ENCODE measurements at regions not wholly inside any gene's neighbourhood (a gene's known extent, or its start where the extent isn't known, plus 50 kb on each side); places are given as distances from the start of the nearest gene placed in this dataset.

DNA sequence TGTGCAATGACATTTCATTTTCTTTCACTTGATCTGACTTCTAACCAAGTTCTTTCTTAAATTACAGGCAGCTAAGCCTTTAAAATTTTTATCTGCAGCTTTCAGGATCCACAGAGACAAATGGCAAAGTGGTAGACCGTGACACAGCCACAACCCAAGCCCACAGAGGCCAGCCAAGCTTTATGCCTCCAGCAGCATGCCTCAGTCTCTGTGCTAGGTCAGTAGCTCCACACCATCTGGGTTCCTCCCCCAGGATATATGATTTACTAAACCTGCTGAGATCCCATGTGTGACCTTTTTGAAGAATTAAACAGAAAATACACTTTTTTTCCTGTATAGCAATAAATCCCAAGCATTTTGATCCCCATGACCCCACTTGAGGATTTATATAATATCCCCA, 290.4 kb upstream of the CAND1 start:
- no peak overlapping the region for H3K4me3 ChIP-seq
- WGBS, 2 donors: 55 to 88% methylated on average over 1 of the region's 1 CpG

DNA sequence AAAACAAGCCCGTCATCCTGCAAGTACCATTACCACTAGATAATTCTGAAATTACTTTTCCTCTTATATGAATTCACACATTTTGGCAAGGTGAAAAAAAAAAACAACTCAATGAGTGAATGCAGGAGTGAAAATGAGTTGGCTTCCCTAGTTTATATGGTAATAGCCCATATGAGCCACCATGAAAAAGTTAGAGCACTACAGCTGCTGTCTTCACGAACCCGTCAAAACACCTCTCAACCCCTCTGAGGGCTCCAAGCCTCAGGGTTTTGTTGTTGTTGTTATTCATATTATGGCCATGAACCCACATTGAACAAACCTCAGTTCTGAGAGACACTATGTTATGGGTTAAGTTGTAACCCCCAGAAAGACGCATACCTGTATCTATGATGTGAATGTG, 289.9 kb upstream of the CAND1 start:
- TF ChIP-seq POLR2A (IDR thresholded peaks at IDR 0.05): no peak
- TF ChIP-seq, protein P1, sequence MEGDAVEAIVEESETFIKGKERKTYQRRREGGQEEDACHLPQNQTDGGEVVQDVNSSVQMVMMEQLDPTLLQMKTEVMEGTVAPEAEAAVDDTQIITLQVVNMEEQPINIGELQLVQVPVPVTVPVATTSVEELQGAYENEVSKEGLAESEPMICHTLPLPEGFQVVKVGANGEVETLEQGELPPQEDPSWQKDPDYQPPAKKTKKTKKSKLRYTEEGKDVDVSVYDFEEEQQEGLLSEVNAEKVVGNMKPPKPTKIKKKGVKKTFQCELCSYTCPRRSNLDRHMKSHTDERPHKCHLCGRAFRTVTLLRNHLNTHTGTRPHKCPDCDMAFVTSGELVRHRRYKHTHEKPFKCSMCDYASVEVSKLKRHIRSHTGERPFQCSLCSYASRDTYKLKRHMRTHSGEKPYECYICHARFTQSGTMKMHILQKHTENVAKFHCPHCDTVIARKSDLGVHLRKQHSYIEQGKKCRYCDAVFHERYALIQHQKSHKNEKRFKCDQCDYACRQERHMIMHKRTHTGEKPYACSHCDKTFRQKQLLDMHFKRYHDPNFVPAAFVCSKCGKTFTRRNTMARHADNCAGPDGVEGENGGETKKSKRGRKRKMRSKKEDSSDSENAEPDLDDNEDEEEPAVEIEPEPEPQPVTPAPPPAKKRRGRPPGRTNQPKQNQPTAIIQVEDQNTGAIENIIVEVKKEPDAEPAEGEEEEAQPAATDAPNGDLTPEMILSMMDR (IDR thresholded peaks at IDR 0.05): no peak
- Histone ChIP-seq H3K4me1 (no peaks in the 10 kb centered on the region), H3K4me3 (no peak overlapping the region), H3K36me3 (no peaks in the 10 kb centered on the region), H3K27ac (no peak overlapping the region), H3K27me3 (no peaks in the 10 kb centered on the region), H3K9me3 (no peaks in the 10 kb centered on the region)
- WGBS, 2 donors: 74 to 93% methylated on average over 4 of the region's 4 CpGs
- intact Hi-C loops (cut with DNase I): no loop called here
- no peak for DNase-seq

More for the DNA sequence above, 290.4 kb upstream of the CAND1 start:
- Histone ChIP-seq H3K27ac (no peak overlapping the region), H3K4me1 (no peaks in the 10 kb centered on the region), H3K36me3 (no peaks in the 10 kb centered on the region), H3K27me3 (no peaks in the 10 kb centered on the region), H3K9me3 (no peaks in the 10 kb centered on the region)
- DNase-seq: no peak
- no peak for TF ChIP-seq POLR2A (IDR thresholded peaks at IDR 0.05)
- TF ChIP-seq, protein P1 (IDR thresholded peaks at IDR 0.05): no peak
- intact Hi-C loops (cut with DNase I): no loop called here

GRCh38 chr12:66984077-66984476, 285.1 kb upstream of the CAND1 start:
- 76 to 91% methylated on average over 2 of the region's 2 CpGs for WGBS, 2 donors
- H3K36me3 ChIP-seq: no peaks in the 10 kb centered on the region
- intact Hi-C loops (cut with DNase I): no loop called here
- no peaks in the 10 kb centered on the region for H3K9me3 ChIP-seq
- H3K4me3 ChIP-seq: no peak overlapping the region
- TF ChIP-seq, protein P1 (IDR thresholded peaks at IDR 0.05): no peak
- TF ChIP-seq POLR2A (IDR thresholded peaks at IDR 0.05): no peak
- no peaks in the 10 kb centered on the region for H3K27me3 ChIP-seq
- H3K4me1 ChIP-seq: no peaks in the 10 kb centered on the region
- H3K27ac ChIP-seq: no peak overlapping the region
- no peak for DNase-seq

DNA sequence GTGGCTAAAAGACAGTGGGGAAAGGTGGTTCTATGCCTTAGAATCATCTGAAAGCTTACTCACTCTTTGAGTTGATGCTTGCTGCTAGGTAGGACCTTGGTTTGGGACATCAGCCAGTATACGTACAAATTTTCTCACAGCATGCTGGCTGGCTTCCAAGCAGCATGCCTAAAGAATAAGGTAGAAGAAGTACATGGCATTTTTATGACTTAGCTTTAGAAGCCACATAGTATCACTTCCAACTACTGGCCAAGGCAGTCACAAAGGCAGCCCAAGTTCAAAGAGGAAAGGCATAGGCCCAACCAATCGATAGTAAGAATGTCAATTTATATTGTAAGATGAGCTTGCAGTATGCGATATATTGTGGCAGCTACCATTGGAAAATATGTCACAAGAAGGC, 284.2 kb upstream of the CAND1 start:
- no peak for TF ChIP-seq POLR2A (IDR thresholded peaks at IDR 0.05)
- TF ChIP-seq, protein P1 (IDR thresholded peaks at IDR 0.05): no peak
- no peak overlapping the region for H3K27ac ChIP-seq
- no peaks in the 10 kb centered on the region for H3K36me3 ChIP-seq
- no peaks in the 10 kb centered on the region for H3K4me1 ChIP-seq
- no peaks in the 10 kb centered on the region for H3K27me3 ChIP-seq
- intact Hi-C loops (cut with DNase I): no loop called here
- 59 to 85% methylated on average over 2 to 3 of the region's 3 CpGs for WGBS, 2 donors
- H3K4me3 ChIP-seq: no peak overlapping the region
- no peaks in the 10 kb centered on the region for H3K9me3 ChIP-seq
- no peak for DNase-seq

DNA sequence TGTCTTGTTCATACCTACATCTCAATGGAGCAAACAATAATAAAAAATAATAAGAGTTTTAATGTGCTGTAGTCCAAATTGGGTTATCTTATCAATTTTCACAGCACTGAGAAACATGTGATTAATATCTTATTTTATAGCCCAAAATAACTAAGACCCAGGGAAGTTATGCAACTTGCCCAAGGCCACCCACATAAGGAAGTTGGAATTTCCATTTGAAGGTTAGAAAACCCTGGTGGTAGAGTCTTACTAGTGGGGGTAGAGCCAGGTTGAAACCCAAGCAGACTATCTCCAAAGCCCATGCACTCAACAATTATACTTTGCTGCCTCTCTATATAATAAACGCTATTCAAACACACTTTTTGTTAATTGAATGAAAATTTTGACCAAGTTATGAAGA, 270.0 kb upstream of the CAND1 start:
- DNase-seq: no peak
- WGBS, 2 donors: 75 to 94% methylated on average over 1 of the region's 1 CpG
- no peak overlapping the region for H3K27ac ChIP-seq
- no peak overlapping the region for H3K4me3 ChIP-seq
- intact Hi-C loops (cut with DNase I): no loop called here
- TF ChIP-seq, protein P1 (IDR thresholded peaks at IDR 0.05): no peak
- no peak for TF ChIP-seq POLR2A (IDR thresholded peaks at IDR 0.05)
- H3K27me3 ChIP-seq: no peaks in the 10 kb centered on the region
- no peaks in the 10 kb centered on the region for H3K36me3 ChIP-seq
- no peaks in the 10 kb centered on the region for H3K9me3 ChIP-seq
- peaks cover 0 to 18% (median 0%) of the 10 kb centered on the region in 3 donors for H3K4me1 ChIP-seq
